ENCODE measurements at regions not wholly inside any gene's neighbourhood (a gene's known extent, or its start where the extent isn't known, plus 50 kb on each side); places are given as distances from the start of the nearest gene placed in this dataset.

- no peak for TF ChIP-seq POLR2A (IDR thresholded peaks at IDR 0.05)
- no peak for TF ChIP-seq CTCF (IDR thresholded peaks at IDR 0.05)
Observed at GRCh38 chr3:88775026-88775690, 332.3 kb upstream of the EPHA3 start.

Measured in prostate gland (tissue), 2 donors.